Upper lobe of left lung (tissue), 6 donors: ENCODE measurements at regions not wholly inside any gene's neighbourhood (a gene's known extent, or its start where the extent isn't known, plus 50 kb on each side); places are given as distances from the start of the nearest gene placed in this dataset.
"Not testable (repeated sequence)": the region's sequence is repeated elsewhere in the genome, so short reads cannot be mapped to it uniquely, and the experiment has no call there.

Experiments
- ATAC-seq, 2 donors: fragments of 200-7000 bp; cut with Tn5 transposase; one replicate each; pipeline ENCODE4 v1.9.1; 2022; ENCODE audit warnings: mild to moderate bottlenecking in 2 of 2, moderate library complexity in 2 of 2; ENCODE audit not compliant: low FRiP score in 2 of 2
- DNase-seq, 2 donors: peaks; one replicate each; pipeline ENCODE4 v3.0.0-alpha.2; 2019 to 2020
- H3K27ac ChIP-seq, 4 donors: fragments of 200-600 bp; sonication (generic); one replicate each; pipeline ENCODE4 v1.5.1; 2016 to 2019
- H3K27me3 ChIP-seq, 4 donors: fragments of 200-600 bp; sonication (generic); one replicate each; pipeline ENCODE4 v1.5.1; 2017 to 2019
- H3K36me3 ChIP-seq, 4 donors: fragments of 200-600 bp; sonication (generic); one replicate each; pipeline ENCODE4 v1.5.1; 2016 to 2019
- H3K4me1 ChIP-seq, 4 donors: fragments of 200-600 bp; sonication (generic); one replicate each; pipeline ENCODE4 v1.5.1; 2018 to 2019
- H3K4me3 ChIP-seq, 4 donors: fragments of 200-600 bp; sonication (generic); one replicate each; pipeline ENCODE4 v1.5.1; 2017 to 2019; ENCODE audit warnings: mild to moderate bottlenecking in 2 of 4, moderate library complexity in 1 of 4
- H3K9me3 ChIP-seq, 4 donors: fragments of 200-600 bp; sonication (generic); one replicate each; pipeline ENCODE4 v1.5.1; 2018 to 2019
- EP300 ChIP-seq, 4 donors: sonication (generic); formaldehyde crosslinking; IDR thresholded peaks; one replicate each; pipeline ENCODE4 v1.5.1; 2017; ENCODE audit warnings: antibody characterized with exemption in 4 of 4, control low read depth in 2 of 4
- POLR2A ChIP-seq, 4 donors: fragments of 450-650 bp; IDR thresholded peaks; one replicate each; pipeline ENCODE4 v1.5.1; 2016 to 2017; ENCODE audit warnings: antibody characterized with exemption in 4 of 4, mild to moderate bottlenecking in 2 of 4
- POLR2AphosphoS5 ChIP-seq, 2 donors: sonication (generic); formaldehyde crosslinking; IDR thresholded peaks; one replicate each; pipeline ENCODE4 v1.5.1; 2017; ENCODE audit warnings: antibody characterized with exemption in 2 of 2
- WGBS, 2 donors: methylation state at CpG; one replicate each; pipeline ENCODE4 v1.1.5; 2017 to 2018; 5-methylcytosine and 5-hydroxymethylcytosine counted together
- TF ChIP-seq, protein P1 (sequence below), 6 experiments: fragments of 450-650 bp in 4 of 6; fragments of 200-600 bp in 2 of 6; sonication (generic) in 2 of 6; IDR thresholded peaks; one replicate each; pipeline ENCODE4 v1.5.1; 2016 to 2019; ENCODE audit warnings: antibody characterized with exemption in 6 of 6
- donor health status: DM: no; HTN: no; CAD: no; lungs with moderate emphysema.
- donor health status: DM: no; HTN: yes; CAD: no; lungs with severe emphysema.

DNA sequence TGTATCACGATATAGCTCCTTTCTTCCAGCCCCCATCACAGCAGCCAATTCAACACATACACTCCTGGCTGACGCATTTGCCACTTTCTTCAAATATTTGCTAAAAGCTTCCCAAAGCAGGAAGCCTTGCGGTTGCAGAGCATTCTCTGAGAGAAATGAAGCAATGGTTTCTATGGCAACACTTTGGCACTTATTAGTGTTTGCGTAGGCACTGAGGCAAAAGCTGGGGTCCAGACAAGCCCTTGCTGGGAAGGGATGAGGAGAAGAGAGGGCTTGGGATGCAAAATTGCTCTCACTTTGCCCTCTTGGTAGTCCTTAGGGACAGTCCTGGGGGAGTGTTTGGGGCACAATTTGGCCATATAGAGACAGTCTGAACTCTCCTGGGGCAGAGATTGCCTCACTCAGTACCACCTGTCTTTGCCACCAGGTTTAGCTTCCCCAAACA lies 55.0 kb upstream of the PAK3 start:
- Histone ChIP-seq H3K4me3 (no peak overlapping the region), H3K4me1 (no peaks in the 10 kb centered on the region), H3K36me3 (no peaks in the 10 kb centered on the region), H3K27ac (no peak overlapping the region), H3K27me3 (no peaks in the 10 kb centered on the region), H3K9me3 (no peaks in the 10 kb centered on the region)
- DNase-seq, result no peak
- peak in 1 of 2 donors; percentile 23 for ATAC-seq
- no peak for TF ChIP-seq POLR2A (IDR thresholded peaks at IDR 0.05)
- TF ChIP-seq POLR2AphosphoS5 (IDR thresholded peaks at IDR 0.05), result no peak
- no peak for TF ChIP-seq EP300 (IDR thresholded peaks at IDR 0.05)
- TF ChIP-seq, protein P1, sequence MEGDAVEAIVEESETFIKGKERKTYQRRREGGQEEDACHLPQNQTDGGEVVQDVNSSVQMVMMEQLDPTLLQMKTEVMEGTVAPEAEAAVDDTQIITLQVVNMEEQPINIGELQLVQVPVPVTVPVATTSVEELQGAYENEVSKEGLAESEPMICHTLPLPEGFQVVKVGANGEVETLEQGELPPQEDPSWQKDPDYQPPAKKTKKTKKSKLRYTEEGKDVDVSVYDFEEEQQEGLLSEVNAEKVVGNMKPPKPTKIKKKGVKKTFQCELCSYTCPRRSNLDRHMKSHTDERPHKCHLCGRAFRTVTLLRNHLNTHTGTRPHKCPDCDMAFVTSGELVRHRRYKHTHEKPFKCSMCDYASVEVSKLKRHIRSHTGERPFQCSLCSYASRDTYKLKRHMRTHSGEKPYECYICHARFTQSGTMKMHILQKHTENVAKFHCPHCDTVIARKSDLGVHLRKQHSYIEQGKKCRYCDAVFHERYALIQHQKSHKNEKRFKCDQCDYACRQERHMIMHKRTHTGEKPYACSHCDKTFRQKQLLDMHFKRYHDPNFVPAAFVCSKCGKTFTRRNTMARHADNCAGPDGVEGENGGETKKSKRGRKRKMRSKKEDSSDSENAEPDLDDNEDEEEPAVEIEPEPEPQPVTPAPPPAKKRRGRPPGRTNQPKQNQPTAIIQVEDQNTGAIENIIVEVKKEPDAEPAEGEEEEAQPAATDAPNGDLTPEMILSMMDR (IDR thresholded peaks at IDR 0.05), result no peak
- 24 to 32% methylated on average over 3 to 4 of the region's 4 CpGs for WGBS, 2 donors

DNA sequence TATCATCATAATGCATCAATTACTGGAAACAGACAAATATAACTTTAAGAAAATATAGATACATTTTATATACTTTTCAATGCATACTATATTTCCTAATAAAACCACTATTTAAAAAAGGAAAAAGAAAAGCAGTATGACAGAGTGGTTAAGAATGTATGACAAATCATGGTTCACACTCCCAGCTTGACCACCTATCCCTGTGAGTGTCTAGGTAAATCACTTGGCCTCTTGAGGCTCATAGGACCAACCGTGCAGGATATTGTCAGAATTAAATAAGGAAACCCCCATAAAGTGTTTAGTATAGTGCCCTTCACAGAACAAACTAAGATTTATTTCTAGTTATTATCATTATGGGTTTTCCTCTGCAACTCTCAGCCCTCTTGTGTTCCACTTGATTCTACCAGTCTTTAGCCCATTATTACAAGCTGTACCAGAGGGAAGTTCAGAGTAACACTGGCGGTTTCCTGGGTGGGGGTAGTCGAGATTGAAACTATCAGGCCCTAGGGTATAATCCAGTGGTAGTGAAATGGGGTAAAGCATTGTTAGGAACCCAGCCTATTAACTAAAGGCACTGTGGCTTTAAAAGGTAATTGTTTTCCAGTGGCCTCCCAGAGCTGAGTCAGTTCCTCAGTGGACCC lies 55.5 kb upstream of the PAK3 start:
- 33 to 35% methylated on average over 3 of the region's 3 CpGs for WGBS, 2 donors
- Histone ChIP-seq H3K4me3 (no peak overlapping the region), H3K27ac (no peak overlapping the region), H3K4me1 (no peaks in the 10 kb centered on the region), H3K27me3 (no peaks in the 10 kb centered on the region), H3K9me3 (no peaks in the 10 kb centered on the region), H3K36me3 (no peaks in the 10 kb centered on the region)
- peak in 1 of 2 donors; percentile 20 for ATAC-seq
- DNase-seq, result no peak
- TF ChIP-seq EP300 (IDR thresholded peaks at IDR 0.05) (no peak), POLR2A (IDR thresholded peaks at IDR 0.05) (no peak), POLR2AphosphoS5 (IDR thresholded peaks at IDR 0.05) (no peak)
- TF ChIP-seq, protein P1 (IDR thresholded peaks at IDR 0.05), result no peak

DNA sequence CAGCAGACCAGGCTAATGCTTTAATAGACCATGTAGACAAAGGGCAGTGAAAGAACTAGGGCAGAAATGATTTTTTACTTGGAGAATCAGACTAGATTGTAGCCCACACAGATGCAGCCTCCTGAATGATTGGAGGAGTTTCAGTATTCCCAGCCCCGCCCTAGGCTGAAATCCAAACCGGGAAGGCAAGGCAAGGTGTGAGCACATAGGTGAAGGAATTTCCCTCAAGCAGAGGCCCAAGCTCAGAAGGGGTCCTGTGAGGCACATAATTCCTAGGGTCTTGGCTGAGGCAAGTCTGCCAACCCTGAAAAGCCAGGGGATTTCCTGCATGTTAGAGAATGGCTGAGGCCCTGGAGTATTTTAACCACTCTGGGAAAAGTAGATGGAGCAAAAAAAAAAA lies 56.4 kb upstream of the PAK3 start:
- H3K27ac ChIP-seq, result no peak overlapping the region
- H3K4me1 ChIP-seq, result no peaks in the 10 kb centered on the region
- no peak overlapping the region for H3K4me3 ChIP-seq
- no peaks in the 10 kb centered on the region for H3K9me3 ChIP-seq
- H3K36me3 ChIP-seq, result no peaks in the 10 kb centered on the region
- DNase-seq (no peak), ATAC-seq (no peak)
- 43% methylated on average over 2 of the region's 2 CpGs for WGBS, 2 donors
- TF ChIP-seq EP300 (IDR thresholded peaks at IDR 0.05) (no peak), POLR2A (IDR thresholded peaks at IDR 0.05) (no peak), POLR2AphosphoS5 (IDR thresholded peaks at IDR 0.05) (no peak)
- TF ChIP-seq, protein P1 (IDR thresholded peaks at IDR 0.05), result no peak
- no peaks in the 10 kb centered on the region for H3K27me3 ChIP-seq

DNA sequence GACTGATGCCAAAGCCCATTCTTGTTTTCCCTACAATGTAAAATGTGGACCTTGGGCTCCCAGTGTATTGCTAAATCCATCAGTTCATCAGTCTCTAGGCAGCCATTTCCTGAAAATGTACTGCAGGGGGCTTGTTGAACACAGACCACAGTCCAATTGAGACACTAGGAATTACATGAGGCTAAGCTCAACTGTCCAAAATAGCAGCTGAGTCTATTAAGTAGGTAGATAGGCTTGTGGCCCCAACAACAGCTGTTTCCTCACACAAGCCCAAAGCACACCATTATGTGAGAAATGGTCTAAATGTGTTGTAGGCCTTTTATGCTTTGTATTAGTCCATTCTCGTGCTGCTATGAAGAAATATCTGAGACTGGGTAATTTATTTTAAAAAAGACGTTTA lies 60.0 kb upstream of the PAK3 start:
- Histone ChIP-seq H3K4me3 (no peak overlapping the region), H3K27ac (no peak overlapping the region), H3K36me3 (no peaks in the 10 kb centered on the region), H3K9me3 (no peaks in the 10 kb centered on the region), H3K4me1 (no peaks in the 10 kb centered on the region), H3K27me3 (no peaks in the 10 kb centered on the region)
- no peak for ATAC-seq
- no peak for TF ChIP-seq POLR2A (IDR thresholded peaks at IDR 0.05)
- DNase-seq, result no peak
- 70 to 80% methylated on average over 2 of the region's 2 CpGs for WGBS, 2 donors

DNA sequence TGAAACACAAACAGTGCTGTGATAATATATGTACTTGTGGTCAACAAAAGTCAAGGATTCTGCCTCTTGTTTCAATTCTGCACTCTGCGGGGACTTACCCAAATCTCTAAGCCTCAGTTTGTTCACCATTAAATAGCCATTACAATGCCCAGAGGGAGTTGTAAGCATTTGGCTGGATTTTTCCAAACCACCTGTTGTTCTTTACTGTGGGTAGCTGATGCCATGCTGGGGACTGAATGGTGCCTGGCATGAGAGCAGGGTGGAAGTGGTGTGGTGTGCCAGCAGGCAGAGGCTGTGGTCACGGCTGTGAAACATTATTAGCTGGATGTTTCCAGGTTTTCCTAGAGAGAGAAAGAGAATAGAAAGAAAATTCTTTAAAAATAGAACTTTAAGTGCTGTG lies 60.7 kb upstream of the PAK3 start:
- H3K4me3 ChIP-seq, result no peak overlapping the region
- WGBS, 2 donors, result 78 to 83% methylated on average over 2 of the region's 2 CpGs
- no peaks in the 10 kb centered on the region for H3K27me3 ChIP-seq
- no peaks in the 10 kb centered on the region for H3K4me1 ChIP-seq
- no peak for ATAC-seq
- no peak for DNase-seq
- no peak overlapping the region for H3K27ac ChIP-seq
- no peaks in the 10 kb centered on the region for H3K9me3 ChIP-seq
- no peaks in the 10 kb centered on the region for H3K36me3 ChIP-seq
- TF ChIP-seq POLR2AphosphoS5 (IDR thresholded peaks at IDR 0.05), result no peak
- TF ChIP-seq POLR2A (IDR thresholded peaks at IDR 0.05), result no peak
- TF ChIP-seq, protein P1 (IDR thresholded peaks at IDR 0.05), result no peak
- no peak for TF ChIP-seq EP300 (IDR thresholded peaks at IDR 0.05)

DNA sequence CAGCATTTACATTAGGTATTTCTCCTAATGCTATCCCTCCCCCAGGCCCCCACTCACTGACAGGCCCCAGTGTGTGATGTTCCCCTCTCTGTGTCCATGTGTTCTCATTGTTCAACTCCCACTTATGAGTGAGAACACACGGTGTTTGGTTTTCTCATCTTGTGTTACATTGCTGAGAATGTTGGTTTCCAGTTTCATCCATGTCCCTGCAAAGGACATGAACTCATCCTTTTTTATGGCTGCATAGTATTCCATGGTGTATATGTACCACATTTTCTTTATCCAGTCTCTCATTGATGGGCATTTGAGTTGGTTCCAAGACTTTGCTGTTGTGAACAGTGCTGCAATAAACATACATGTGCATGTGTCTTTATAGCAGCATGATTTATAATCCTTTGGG lies 73.0 kb upstream of the PAK3 start:
- H3K4me1 ChIP-seq, H3K4me3 ChIP-seq, H3K27ac ChIP-seq, H3K27me3 ChIP-seq, ATAC-seq, H3K36me3 ChIP-seq, DNase-seq, H3K9me3 ChIP-seq: not testable (repeated sequence)
- 60 to 81% methylated on average over 1 of the region's 1 CpG for WGBS, 2 donors
